Fibroblast of upper back skin (primary cell): ENCODE measurements at regions not wholly inside any gene's neighbourhood (a gene's known extent, or its start where the extent isn't known, plus 50 kb on each side); places are given as distances from the start of the nearest gene placed in this dataset.
A peak's percentile ranks its signal among the peaks of the same experiment; 100 is the strongest.

Experiments
- DNase-seq: peaks from one replicate; pipeline ENCODE4 v3.0.0-alpha.2; 2013

DNA sequence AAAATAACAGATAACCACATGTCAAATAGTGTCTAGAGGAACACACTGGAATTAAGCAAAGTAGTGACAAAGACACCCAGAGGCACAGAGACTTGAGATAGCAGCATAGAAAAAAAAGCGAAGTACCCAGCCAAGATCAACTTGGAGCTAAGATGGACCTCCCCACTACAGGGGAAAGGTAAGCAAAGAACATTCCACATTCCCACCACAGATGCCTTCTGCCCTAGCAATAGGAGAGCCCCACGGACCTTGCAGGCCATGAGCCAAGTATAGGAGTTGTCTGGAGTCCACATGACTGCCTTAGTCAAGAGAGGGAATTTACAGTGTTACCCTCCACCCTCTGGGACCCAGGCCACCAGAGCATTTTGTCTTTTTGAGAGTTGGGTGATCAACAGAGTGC is 110.7 kb upstream of the SPRY2 start:
- no peak for DNase-seq

- no peak for DNase-seq
Observed at GRCh38 chr13:80450386-80450785, 109.5 kb upstream of the SPRY2 start.

DNA sequence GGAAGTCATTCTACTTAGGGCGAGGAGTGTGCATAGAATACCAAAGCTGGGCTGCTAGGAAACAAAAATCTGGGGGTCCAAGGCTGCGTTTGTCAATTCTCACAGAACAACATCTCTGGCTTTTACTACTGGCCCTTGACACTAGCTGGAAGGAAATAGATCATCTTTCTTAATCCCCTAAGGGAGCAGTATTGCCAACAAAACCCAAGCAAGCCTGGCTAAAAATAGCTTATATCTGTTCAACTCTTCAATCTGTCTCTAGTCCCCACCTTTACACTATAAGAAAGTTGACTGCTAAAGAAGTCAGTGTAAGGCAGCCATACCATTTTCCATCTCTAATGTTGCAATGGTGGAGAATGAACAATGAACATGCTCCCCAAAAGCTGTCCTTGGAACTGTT is 107.8 kb upstream of the SPRY2 start:
- DNase-seq, result no peak

DNA sequence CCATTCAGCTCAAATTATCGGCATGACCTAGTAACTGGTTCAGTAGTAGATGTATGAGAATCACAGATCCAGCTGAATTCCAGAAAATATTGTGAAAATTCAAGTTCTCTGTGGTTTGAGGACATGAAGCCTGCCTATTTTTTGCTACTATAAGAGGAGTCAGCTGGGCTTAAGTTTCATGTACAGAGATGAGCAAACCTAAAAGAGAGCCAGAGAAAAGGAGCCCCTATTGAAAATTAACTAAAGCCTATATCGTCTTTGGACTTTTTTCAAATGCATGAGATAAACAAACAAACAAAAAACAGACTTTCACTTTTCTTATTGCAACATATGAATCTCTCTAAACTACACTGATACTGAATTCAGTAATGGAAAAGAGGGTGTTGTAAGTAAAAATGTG is 106.8 kb upstream of the SPRY2 start:
- no peak for DNase-seq

- no peak for DNase-seq
Observed at GRCh38 chr13:80444240-80445015, 103.5 kb upstream of the SPRY2 start.

- DNase-seq, result no peak
Observed at GRCh38 chr13:80442609-80443008, 101.7 kb upstream of the SPRY2 start.

DNA sequence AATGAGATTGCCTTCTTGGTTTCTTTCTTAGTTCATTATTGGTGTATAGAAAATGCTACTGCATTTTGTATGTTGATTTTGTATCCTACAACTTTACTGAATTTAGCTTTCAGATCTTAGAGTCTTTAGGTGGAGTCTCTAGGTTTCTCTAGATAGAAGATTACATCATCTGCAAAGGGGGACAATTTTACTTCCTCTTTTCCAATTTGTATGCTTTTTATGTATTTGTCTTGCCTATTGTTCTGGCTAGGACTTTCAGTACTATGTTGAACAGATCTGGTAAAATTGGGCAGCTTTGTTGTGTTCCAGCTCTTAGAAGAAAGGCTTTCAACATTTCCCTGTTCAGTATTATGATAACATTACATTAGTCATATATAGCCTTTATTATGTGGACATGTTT is 101.0 kb upstream of the SPRY2 start:
- DNase-seq, result no peak

DNA sequence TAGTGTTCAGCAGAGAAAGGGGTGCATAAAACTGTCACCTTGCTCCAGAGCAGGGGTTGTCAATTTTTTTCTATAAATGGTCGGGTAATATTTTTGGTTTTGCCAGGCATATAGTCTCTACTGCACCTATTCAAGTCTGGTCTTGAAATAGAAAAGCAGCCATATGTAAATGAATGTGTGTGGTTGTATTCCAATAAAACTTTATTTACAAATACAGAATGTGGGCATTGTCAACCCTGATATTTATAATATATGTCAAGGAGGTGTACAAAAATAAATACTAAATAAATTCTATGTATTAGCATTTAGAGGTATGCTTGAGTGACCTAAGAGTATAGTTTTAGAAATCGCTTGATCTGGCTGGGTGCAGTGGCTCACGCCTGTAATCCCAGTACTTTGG is 97.6 kb upstream of the SPRY2 start:
- DNase-seq, result no peak

DNA sequence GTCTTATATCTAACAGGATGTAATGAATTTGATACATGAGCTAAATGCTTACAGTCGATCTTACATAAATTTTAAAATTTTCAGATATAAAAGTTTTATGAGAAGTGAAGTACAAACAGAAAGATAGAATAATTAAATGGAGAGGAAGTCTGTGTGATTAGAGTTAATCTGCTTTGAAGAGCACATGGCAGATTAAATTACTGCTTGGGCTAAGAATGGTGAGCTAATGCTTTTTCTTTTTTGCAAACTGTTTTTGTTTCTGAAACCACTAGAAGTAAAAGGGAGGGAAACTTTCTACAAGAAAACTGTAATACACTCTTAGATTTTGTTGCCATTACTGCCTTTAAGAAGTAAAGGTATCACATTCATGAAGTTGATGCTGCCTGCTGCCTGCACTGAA is 96.3 kb upstream of the SPRY2 start:
- no peak for DNase-seq

DNA sequence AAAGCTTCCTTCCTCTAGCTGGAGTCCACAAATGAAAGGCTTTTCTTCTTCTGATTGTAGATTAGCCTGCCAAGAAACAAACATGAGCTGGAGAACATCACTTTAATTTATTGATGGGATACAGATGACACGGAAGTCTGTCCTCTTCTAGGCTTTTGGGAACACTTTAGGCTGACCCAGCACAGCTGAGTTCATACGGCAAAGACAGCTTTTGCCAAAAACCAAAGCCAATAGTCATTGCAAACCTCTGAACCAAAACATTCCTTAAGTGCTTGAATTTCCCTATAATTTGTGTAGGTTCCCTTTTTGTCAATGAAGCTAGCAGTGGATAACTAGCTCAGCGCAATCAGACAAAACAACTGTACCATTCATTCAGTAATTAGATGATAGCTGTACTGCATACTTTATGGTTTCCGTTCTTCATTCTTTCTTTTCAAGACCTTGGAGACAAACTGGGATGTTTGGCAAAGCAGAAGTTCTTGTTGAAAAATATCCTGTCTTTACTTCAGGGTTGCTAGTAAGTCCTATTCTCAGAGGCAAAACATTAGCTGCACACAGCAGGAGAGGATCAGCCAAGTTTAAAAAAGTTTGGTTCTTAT is 95.7 kb upstream of the SPRY2 start:
- DNase-seq, result peak; percentile 71

DNA sequence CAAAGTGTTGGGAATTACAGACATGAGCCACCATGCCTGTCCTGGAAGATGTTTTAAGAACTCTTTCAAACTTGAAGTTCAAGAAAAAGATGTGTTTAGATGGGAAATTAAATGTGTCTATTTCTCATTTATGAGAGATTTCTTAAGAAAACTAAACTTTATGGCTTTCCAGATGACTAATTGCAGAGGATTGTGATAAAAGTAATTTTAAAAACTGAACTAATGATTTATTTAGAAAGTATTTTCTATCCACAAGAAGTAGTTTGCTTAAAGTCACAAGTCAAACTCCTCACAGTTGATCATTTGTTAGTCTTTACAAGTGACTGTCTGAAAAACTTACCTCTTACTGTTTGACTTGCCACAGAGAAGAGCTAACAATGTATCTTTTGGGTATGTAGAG is 89.6 kb upstream of the SPRY2 start:
- DNase-seq, result no peak

DNA sequence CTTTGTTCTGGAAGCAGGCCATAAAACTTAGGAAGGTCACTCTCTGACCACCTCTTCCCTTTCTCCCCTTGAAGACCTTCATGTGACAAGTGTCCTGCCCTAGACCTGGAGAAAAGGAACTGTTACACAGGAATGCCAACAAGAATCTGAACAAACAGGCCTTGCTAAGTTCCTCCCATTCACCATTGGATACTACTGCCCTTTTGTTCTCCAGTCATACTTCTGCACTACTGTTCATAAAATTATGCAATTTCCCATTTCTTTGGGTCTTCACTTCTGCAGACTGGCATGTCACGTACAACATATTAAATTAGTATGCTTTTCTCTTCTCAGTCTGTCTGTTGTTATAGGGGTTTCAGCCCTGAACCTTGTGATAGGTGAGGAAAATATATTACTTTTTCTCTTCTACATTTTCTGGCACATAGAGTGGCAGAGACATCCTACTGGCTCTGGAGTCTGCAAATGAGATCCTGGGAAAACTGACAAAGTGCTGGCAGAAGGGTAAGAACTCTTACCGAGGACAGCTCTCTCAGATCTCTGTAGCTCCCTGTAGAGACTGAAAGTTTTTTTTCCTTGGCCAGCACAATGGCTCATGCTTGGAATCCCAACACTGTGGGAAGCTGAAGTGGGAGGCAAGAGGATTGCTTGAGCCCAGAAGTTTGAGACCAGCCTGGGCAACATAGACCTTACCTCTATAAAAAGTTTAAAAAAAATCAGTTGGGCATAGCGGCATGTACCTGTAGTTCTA is 87.6 kb upstream of the SPRY2 start:
- DNase-seq, result no peak

DNA sequence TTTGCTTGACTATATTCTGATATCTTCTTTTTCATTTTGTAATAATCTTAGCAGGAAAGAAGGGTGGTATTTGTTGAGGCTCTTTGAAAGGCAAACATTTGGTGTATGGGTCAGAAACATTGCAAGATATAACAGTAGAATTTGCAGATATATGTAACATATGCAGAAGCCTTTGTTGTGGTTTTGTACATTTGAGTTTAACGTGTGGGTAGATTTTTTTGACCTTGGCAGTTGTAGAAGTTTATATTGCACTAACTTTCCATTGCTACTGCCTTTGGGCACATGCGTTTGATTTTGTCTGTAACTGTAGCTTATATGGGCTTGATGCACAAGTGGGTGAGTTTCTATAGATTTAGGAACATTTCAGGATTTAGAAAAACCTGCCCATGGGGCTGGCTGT is 78.5 kb upstream of the SPRY2 start:
- no peak for DNase-seq

GRCh38 chr13:80413611-80414010 is 72.7 kb upstream of the SPRY2 start:
- no peak for DNase-seq

- DNase-seq, result no peak
Observed at GRCh38 chr13:80408270-80408669, 67.3 kb upstream of the SPRY2 start.

DNA sequence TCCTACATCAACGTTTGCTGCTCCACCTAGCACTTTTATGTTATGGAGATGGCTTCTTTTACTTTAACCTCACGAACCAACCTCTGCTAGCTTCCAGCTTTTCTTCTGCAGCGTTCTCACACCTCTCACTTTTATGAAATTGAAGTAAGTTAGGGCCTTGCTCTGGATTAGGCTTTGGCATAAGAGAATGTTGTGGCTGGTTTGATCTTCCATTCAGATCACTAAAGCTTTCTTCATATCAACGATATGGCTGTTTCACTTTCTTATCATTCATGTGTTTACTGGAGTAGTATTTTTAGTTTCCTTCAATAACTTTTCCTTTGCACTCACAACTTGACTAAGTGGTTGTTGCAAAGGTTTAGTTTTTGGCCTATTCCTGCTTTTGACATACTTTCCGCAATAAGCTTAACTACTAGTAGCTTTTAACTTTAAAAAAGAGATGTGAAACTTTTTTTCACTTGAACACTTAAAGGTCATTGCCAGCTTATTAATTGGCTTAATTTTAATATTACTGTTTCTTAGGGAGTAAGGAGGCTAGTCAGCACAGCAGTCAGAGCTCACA is 60.0 kb upstream of the SPRY2 start:
- DNase-seq, result no peak

DNA sequence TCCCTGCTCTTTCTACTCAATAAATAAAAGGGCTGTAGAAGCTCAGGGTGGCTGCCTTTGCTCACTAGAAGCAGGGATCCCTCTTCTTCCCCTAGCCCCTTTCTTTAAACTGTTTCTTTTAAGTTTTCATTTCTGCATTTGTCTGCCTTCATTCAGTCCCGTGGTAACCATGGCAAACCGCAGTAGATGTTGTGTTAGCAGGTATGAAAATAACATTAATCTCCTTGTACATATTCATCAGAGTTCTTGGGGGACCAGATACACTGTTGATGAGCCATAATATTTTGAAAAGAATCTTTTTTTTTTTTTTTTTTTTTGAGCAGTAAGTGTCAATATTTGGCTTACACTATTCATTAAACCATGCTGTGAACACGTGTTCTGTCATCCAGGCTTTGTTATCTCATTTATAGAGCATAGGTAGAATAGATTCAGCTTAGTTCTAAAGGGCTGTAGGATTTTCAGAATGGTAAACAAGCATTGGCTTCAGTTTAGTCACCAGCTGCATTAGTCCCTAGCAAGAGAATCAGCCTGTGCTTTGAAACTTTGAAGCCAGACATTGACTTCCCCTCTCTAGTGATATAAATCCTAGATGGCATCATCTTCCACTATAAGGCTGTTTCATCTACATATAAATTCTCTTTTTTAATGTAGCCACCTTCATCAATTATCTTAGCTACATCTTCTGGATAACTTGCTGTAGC is 59.4 kb upstream of the SPRY2 start:
- no peak for DNase-seq

DNA sequence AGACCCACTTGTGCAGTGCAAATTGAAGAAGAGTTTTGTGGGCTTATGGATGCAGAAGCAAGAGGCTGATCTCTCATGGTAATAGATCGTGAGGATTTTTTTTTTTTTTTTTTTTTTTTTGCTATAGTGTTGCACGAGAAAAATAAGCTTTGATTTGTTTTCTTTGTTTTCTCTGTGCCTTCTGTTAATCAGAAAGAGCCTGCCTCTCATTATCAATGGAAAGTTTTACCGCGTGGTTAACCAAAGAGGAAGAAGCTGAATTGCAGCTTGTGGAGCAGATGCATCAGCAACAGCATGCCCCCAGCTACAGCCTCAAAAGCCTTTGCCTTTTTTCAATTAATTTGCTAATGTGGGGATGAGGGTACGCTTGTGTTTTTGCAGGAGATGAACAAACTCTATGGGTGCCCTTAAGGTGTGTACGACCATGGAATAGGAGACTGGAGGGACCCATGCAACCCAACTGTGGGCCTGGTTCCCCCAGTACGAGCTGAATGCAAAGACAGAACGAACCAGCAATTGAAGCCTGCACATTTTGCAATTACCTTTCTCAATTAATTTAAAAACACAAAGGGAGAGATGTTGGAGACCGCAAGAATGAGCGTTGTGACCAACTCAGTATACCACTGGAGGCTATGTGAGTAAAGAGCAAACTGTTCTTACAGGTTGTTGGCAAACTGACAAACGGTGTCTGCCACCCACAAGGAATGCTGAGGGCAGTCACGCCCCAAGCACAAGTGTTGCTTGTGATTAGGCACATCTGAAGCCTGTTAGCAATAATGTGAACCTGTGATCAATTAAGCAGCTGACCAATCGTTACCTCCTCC is 58.6 kb upstream of the SPRY2 start:
- DNase-seq, result no peak
